Transverse colon (tissue), 4 donors: ENCODE measurements at regions not wholly inside any gene's neighbourhood (a gene's known extent, or its start where the extent isn't known, plus 50 kb on each side); places are given as distances from the start of the nearest gene placed in this dataset.

Source experiments
- DNase-seq: peaks from one replicate; pipeline ENCODE4 v3.0.0-alpha.2; 2019
- H3K27ac ChIP-seq, 4 donors: fragments of 200-600 bp; sonication (generic); 2 replicates each; pipeline ENCODE4 v1.5.1; 2016 to 2018; ENCODE audit warnings: inconsistent platforms in 4 of 4
- H3K27me3 ChIP-seq: fragments of 200-600 bp; sonication (generic); 2 replicates; pipeline ENCODE4 v1.5.1; 2017; ENCODE audit warnings: inconsistent platforms
- H3K36me3 ChIP-seq, 4 donors: fragments of 200-600 bp; sonication (generic); 2 replicates each; pipeline ENCODE4 v1.5.1; 2017 to 2019; ENCODE audit warnings: inconsistent platforms in 4 of 4
- H3K4me1 ChIP-seq, 4 donors: fragments of 200-600 bp; sonication (generic); 2 replicates each; pipeline ENCODE4 v1.5.1; 2017 to 2020; ENCODE audit warnings: inconsistent platforms in 4 of 4
- H3K4me3 ChIP-seq, 4 donors: fragments of 200-600 bp; sonication (generic); 1 replicate in 1 of 4; 2 replicates in 3 of 4; pipeline versions ENCODE4 v1.5.1 to v1.6.1; 2017 to 2019; ENCODE audit warnings: inconsistent platforms in 4 of 4
- H3K9me3 ChIP-seq, 2 donors: fragments of 200-600 bp; sonication (generic); 2 replicates each; pipeline ENCODE4 v1.5.1; 2017 to 2019; ENCODE audit warnings: inconsistent platforms in 2 of 2
- EP300 ChIP-seq: sonication (generic); formaldehyde crosslinking; IDR thresholded peaks from one replicate; pipeline ENCODE4 v1.6.1; 2017; ENCODE audit warnings: antibody characterized with exemption, low read depth
- POLR2A ChIP-seq: fragments of 450-650 bp; IDR thresholded peaks from one replicate; pipeline ENCODE4 v1.6.1; 2016; ENCODE audit warnings: antibody characterized with exemption, mild to moderate bottlenecking, moderate library complexity
- POLR2AphosphoS5 ChIP-seq, 3 donors: sonication (generic); formaldehyde crosslinking; IDR thresholded peaks; one replicate each; pipeline ENCODE4 v1.6.1; 2016; ENCODE audit warnings: antibody characterized with exemption in 3 of 3
- WGBS, 2 donors: methylation state at CpG; one replicate each; pipeline ENCODE4 v1.1.5; 2018; ENCODE audit warnings: low coverage in 1 of 2; 5-methylcytosine and 5-hydroxymethylcytosine counted together
- in situ Hi-C, 4 donors: fragments of 200-750 bp; cut with MboI; loops; one replicate each; pipeline versions ENCODE4 v1.15.0 to v1.15.1; 2017; ENCODE audit warnings: low sequenced_read_pairs in 3 of 4, low pct_ligation_motif_present in 1 of 4, low pct_unique_long_range_greater_than_20kb in 1 of 4
- intact Hi-C: fragments of 100-400 bp; cut with DNase I; formaldehyde crosslinking; loops from one replicate; pipeline ENCODE4 v1.15.1; 2023; ENCODE audit warnings: low total_unique reads
- TF ChIP-seq, protein P1 (sequence below), 5 experiments: fragments of 200-600 bp in 3 of 5; fragments of 450-650 bp in 2 of 5; sonication (generic) in 3 of 5; IDR thresholded peaks; 1 replicate in 2 of 5; 2 replicates in 3 of 5; pipeline ENCODE4 v1.5.1; 2016 to 2017; ENCODE audit warnings: antibody characterized with exemption in 5 of 5, inconsistent platforms in 3 of 5, mild to moderate bottlenecking in 2 of 5, moderate library complexity in 1 of 5

DNA sequence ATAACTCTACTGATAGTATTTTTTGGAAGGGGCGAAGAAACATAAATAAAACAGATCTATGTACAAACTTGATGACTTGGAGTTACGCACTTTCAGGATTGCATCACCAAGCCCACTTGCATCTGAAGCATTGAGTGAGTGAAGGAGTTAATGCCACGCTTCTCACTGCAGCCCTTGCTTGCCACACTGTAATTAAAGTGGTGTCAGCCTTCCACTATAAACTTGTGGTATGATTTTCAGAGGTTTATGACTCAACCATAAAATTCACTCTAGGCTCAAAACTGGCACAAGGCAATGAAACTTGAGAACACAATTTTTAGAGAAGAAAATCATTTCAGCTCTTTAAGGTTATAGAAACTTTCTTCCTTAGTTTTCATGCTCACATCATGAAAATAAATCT, 93.9 kb upstream of the PRMT6 start:
- Histone ChIP-seq H3K27me3 (no peaks in the 10 kb centered on the region), H3K4me3 (no peak overlapping the region), H3K27ac (no peak overlapping the region), H3K36me3 (no peaks in the 10 kb centered on the region), H3K9me3 (no peaks in the 10 kb centered on the region), H3K4me1 (peaks cover 0 to 8% (median 0%) of the 10 kb centered on the region in 4 donors)
- intact Hi-C loops (no loop called here), in situ Hi-C loops (no loop called here)
- DNase-seq: no peak
- no peak for TF ChIP-seq POLR2AphosphoS5 (IDR thresholded peaks at IDR 0.05)
- no peak for TF ChIP-seq EP300
- TF ChIP-seq POLR2A: no peak
- WGBS, 2 donors: 40 to 58% methylated on average over 1 to 3 of the region's 3 CpGs

DNA sequence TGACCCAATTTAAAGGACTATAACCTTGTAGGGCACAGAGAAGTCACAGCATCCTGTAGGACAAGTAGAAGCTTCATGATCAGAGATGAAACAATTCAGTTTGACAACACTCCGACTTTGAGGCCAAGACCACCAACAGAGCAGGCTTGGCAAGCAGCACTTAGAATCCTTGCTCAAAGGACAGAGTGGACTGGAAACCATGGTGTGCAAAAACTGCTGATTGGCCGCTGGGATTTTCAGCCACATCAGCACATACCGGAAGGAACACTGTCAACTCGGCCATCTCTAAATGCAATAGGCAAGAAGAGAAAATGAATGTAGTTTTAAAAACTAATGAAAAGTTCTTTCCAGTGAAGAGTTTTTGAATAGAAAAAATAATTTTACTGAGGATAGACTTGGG, 92.0 kb upstream of the PRMT6 start:
- in situ Hi-C loops: no loop called here
- TF ChIP-seq POLR2AphosphoS5 (IDR thresholded peaks at IDR 0.05) (no peak), EP300 (no peak), POLR2A (no peak)
- TF ChIP-seq, protein P1, sequence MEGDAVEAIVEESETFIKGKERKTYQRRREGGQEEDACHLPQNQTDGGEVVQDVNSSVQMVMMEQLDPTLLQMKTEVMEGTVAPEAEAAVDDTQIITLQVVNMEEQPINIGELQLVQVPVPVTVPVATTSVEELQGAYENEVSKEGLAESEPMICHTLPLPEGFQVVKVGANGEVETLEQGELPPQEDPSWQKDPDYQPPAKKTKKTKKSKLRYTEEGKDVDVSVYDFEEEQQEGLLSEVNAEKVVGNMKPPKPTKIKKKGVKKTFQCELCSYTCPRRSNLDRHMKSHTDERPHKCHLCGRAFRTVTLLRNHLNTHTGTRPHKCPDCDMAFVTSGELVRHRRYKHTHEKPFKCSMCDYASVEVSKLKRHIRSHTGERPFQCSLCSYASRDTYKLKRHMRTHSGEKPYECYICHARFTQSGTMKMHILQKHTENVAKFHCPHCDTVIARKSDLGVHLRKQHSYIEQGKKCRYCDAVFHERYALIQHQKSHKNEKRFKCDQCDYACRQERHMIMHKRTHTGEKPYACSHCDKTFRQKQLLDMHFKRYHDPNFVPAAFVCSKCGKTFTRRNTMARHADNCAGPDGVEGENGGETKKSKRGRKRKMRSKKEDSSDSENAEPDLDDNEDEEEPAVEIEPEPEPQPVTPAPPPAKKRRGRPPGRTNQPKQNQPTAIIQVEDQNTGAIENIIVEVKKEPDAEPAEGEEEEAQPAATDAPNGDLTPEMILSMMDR (IDR thresholded peaks at IDR 0.05): no peak

GRCh38 chr1:106968644-106969043, 87.8 kb upstream of the PRMT6 start:
- TF ChIP-seq, protein P1 (IDR thresholded peaks at IDR 0.05): no peak
- no peak for TF ChIP-seq EP300
- no peak for TF ChIP-seq POLR2A
- no peak for TF ChIP-seq POLR2AphosphoS5 (IDR thresholded peaks at IDR 0.05)
- DNase-seq: no peak
- intact Hi-C loops: no loop called here
- Histone ChIP-seq H3K27me3 (no peaks in the 10 kb centered on the region), H3K4me1 (peaks cover 0 to 12% (median 4%) of the 10 kb centered on the region in 4 donors), H3K4me3 (no peak overlapping the region), H3K27ac (no peak overlapping the region), H3K36me3 (no peaks in the 10 kb centered on the region), H3K9me3 (no peaks in the 10 kb centered on the region)
- in situ Hi-C loops: no loop called here
- 35 to 38% methylated on average over 2 of the region's 2 CpGs for WGBS, 2 donors

More for the DNA sequence above, 92.0 kb upstream of the PRMT6 start:
- Histone ChIP-seq H3K9me3 (no peaks in the 10 kb centered on the region), H3K27ac (no peak overlapping the region), H3K27me3 (no peaks in the 10 kb centered on the region), H3K4me1 (peaks cover 0 to 16% (median 6%) of the 10 kb centered on the region in 4 donors), H3K4me3 (no peak overlapping the region), H3K36me3 (no peaks in the 10 kb centered on the region)
- no peak for DNase-seq
- intact Hi-C loops: no loop called here
- WGBS, 2 donors: 68 to 73% methylated on average over 4 of the region's 4 CpGs

GRCh38 chr1:106969731-106970130, 86.7 kb upstream of the PRMT6 start:
- H3K27me3 ChIP-seq: no peaks in the 10 kb centered on the region
- no peaks in the 10 kb centered on the region for H3K9me3 ChIP-seq
- in situ Hi-C loops (no loop called here), intact Hi-C loops (no loop called here)
- no peak for DNase-seq
- no peak overlapping the region for H3K4me3 ChIP-seq
- H3K36me3 ChIP-seq: no peaks in the 10 kb centered on the region
- no peak overlapping the region for H3K27ac ChIP-seq
- H3K4me1 ChIP-seq: peaks cover 0 to 12% (median 4%) of the 10 kb centered on the region in 4 donors
- TF ChIP-seq EP300 (no peak), POLR2AphosphoS5 (IDR thresholded peaks at IDR 0.05) (no peak)
- TF ChIP-seq, protein P1 (IDR thresholded peaks at IDR 0.05): no peak

DNA sequence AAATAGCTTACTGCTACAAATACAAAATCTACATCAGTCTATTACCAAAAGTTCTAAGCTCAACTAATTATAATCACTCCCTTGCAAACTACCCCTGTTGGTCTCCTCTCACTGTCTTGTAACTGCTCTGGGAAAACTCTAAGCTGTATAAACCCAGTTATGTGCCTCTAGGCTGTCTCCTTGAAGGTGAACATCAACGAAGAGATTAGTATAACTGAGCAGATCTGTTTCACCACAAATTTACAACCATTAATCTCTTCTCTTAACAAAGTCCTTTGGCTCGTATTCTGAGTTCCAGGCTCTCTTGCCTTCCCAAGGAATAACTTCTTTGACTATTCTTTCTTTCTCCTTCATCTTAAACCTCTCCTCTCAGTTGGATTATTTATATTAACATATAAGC, 84.4 kb upstream of the PRMT6 start:
- H3K27me3 ChIP-seq: no peaks in the 10 kb centered on the region
- 53 to 63% methylated on average over 2 of the region's 2 CpGs for WGBS, 2 donors
- no peak for DNase-seq
- no peak for TF ChIP-seq POLR2A
- TF ChIP-seq, protein P1 (IDR thresholded peaks at IDR 0.05): no peak
- TF ChIP-seq POLR2AphosphoS5 (IDR thresholded peaks at IDR 0.05): no peak
- TF ChIP-seq EP300: no peak
- no peaks in the 10 kb centered on the region for H3K36me3 ChIP-seq
- intact Hi-C loops (no loop called here), in situ Hi-C loops (no loop called here)
- peak overlapping the region in 2 of 4 donors; percentile 21 to 23 for H3K27ac ChIP-seq
- H3K4me1 ChIP-seq: peaks cover 0 to 12% (median 4%) of the 10 kb centered on the region in 4 donors
- no peak overlapping the region for H3K4me3 ChIP-seq
- H3K9me3 ChIP-seq: no peaks in the 10 kb centered on the region
